Neural crest cell (in vitro differentiated cells): ENCODE measurements at regions not wholly inside any gene's neighbourhood (a gene's known extent, or its start where the extent isn't known, plus 50 kb on each side); places are given as distances from the start of the nearest gene placed in this dataset.
"Not testable (repeated sequence)": the region's sequence is repeated elsewhere in the genome, so short reads cannot be mapped to it uniquely, and the experiment has no call there.

Experiments used
- DNase-seq: peaks from one replicate; pipeline ENCODE4 v3.0.0; 2021; ENCODE audit warnings: low read depth, mixed read lengths, low spot score
- H3K27ac Mint-ChIP-seq: one replicate; pipeline ENCODE4 v1.8.0; 2021; ENCODE audit warnings: mild to moderate bottlenecking, mixed read lengths; ENCODE audit not compliant: unreplicated experiment
- H3K27me3 Mint-ChIP-seq: 2 replicates; pipeline ENCODE4 v1.8.0; 2021; ENCODE audit warnings: low read depth, mild to moderate bottlenecking, mixed read lengths
- H3K36me3 Mint-ChIP-seq: 2 replicates; pipeline ENCODE4 v1.8.0; 2021; ENCODE audit warnings: low read depth, mild to moderate bottlenecking, mixed read lengths
- H3K4me1 Mint-ChIP-seq: 2 replicates; pipeline ENCODE4 v1.8.0; 2021; ENCODE audit warnings: mixed read lengths
- H3K4me3 Mint-ChIP-seq: one replicate; pipeline ENCODE4 v1.8.0; 2021; ENCODE audit warnings: mild to moderate bottlenecking, mixed read lengths
- H3K9me3 Mint-ChIP-seq: 2 replicates; pipeline ENCODE4 v1.8.0; 2021; ENCODE audit warnings: mixed read lengths
- TF ChIP-seq, protein P1 (sequence below): fragments of 200-600 bp; sonication (generic); conservative IDR thresholded peaks from 2 replicates; pipeline ENCODE4 v1.5.0; 2021; ENCODE audit warnings: antibody characterized with exemption, mild to moderate bottlenecking

GRCh38 chr12:97875064-97875463, 412.5 kb downstream of the RMST start:
- Mint-ChIP-seq H3K9me3 (no peaks in the 10 kb centered on the region), H3K4me1 (no peaks in the 10 kb centered on the region), H3K4me3 (no peak overlapping the region), H3K27me3 (no peaks in the 10 kb centered on the region), H3K36me3 (no peaks in the 10 kb centered on the region), H3K27ac (no peak overlapping the region)
- TF ChIP-seq, protein P1, sequence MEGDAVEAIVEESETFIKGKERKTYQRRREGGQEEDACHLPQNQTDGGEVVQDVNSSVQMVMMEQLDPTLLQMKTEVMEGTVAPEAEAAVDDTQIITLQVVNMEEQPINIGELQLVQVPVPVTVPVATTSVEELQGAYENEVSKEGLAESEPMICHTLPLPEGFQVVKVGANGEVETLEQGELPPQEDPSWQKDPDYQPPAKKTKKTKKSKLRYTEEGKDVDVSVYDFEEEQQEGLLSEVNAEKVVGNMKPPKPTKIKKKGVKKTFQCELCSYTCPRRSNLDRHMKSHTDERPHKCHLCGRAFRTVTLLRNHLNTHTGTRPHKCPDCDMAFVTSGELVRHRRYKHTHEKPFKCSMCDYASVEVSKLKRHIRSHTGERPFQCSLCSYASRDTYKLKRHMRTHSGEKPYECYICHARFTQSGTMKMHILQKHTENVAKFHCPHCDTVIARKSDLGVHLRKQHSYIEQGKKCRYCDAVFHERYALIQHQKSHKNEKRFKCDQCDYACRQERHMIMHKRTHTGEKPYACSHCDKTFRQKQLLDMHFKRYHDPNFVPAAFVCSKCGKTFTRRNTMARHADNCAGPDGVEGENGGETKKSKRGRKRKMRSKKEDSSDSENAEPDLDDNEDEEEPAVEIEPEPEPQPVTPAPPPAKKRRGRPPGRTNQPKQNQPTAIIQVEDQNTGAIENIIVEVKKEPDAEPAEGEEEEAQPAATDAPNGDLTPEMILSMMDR, result no peak
- DNase-seq, result no peak

DNA sequence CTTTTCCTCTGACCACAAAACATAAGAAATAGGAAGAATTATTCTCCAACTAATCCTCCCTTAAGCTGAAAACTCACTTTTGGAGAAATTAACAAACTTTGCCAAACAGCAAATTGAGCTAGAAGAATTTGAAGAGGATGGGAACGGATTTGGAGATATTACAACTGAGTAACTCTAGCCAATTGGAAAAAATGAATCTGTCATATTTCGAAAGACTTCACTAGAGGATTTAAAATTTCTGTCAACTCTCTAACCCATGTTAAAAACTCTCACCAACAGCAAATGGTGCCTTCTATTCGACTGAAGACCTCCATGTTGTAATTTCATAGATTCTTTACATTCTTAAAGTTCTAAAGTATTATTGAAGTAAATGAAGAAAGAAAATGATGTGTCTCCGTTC, 414.2 kb downstream of the RMST start:
- H3K27ac Mint-ChIP-seq, result no peak overlapping the region
- no peak for DNase-seq
- no peak overlapping the region for H3K4me3 Mint-ChIP-seq
- TF ChIP-seq, protein P1, result no peak
- no peaks in the 10 kb centered on the region for H3K36me3 Mint-ChIP-seq
- H3K9me3 Mint-ChIP-seq, result no peaks in the 10 kb centered on the region
- no peaks in the 10 kb centered on the region for H3K4me1 Mint-ChIP-seq
- H3K27me3 Mint-ChIP-seq, result no peaks in the 10 kb centered on the region

GRCh38 chr12:97877404-97877803, 414.8 kb downstream of the RMST start:
- no peak overlapping the region for H3K27ac Mint-ChIP-seq
- no peak overlapping the region for H3K4me3 Mint-ChIP-seq
- H3K27me3 Mint-ChIP-seq, result no peaks in the 10 kb centered on the region
- peaks cover 3% of the 10 kb centered on the region for H3K9me3 Mint-ChIP-seq
- no peak for DNase-seq
- TF ChIP-seq, protein P1, result no peak
- H3K36me3 Mint-ChIP-seq, result no peaks in the 10 kb centered on the region
- H3K4me1 Mint-ChIP-seq, result no peaks in the 10 kb centered on the region

DNA sequence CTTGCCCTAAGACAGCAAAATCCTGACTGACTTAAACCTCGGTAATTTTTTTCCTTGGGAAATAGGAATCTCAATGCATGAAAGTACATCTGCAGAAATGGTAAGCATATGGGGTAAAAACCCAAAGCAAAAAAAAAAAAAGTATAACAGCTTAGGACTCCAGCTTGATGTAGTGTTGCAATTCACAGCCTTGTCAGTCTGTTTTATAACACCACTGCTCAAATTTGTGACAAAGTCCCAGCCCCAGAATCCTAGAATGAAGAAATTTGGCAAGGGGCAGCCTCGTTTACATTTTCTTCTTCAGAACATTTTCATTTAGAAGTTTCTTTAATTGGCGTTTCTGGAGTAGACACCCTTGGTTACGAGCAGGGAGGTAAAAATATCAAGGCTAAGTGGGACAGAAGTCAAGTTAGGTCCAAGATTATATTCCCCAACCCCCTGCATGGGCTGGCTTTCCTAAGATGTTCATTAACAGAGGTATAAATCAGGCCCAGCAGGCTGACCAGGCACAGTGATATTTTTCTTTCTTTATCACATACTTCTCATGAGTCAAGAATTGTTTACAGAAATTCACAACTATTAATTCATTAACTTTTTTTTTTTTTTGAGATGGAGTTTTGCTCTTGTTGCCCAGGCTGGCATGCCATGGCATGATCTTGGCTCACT, 424.0 kb downstream of the RMST start:
- H3K27ac Mint-ChIP-seq, result no peak overlapping the region
- no peaks in the 10 kb centered on the region for H3K36me3 Mint-ChIP-seq
- H3K27me3 Mint-ChIP-seq, result no peaks in the 10 kb centered on the region
- peaks cover 3% of the 10 kb centered on the region for H3K9me3 Mint-ChIP-seq
- H3K4me3 Mint-ChIP-seq, result no peak overlapping the region
- H3K4me1 Mint-ChIP-seq, result no peaks in the 10 kb centered on the region
- DNase-seq, result no peak
- TF ChIP-seq, protein P1, result no peak

DNA sequence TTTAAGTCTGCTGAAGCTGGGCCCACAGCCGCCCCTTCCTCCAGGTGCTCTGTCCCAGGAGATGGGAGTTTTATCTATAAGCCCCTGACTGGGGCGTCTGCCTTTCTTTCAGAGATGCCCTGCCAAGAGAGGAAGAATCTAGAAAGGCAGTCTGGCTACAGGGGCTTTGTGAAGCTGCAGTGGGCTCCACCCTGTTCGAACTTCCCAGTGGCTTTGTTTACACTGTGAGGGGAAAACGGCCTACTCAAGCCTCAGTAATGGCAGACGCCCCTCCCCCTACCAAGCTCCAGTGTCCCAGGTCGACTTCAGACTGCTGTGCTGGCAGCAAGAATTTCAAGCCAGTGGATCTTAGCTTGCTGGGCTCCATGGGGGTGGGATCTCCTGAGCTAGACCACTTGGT, 435.3 kb downstream of the RMST start:
- H3K9me3 Mint-ChIP-seq, H3K27me3 Mint-ChIP-seq, H3K27ac Mint-ChIP-seq, DNase-seq, H3K36me3 Mint-ChIP-seq, H3K4me3 Mint-ChIP-seq, H3K4me1 Mint-ChIP-seq: not testable (repeated sequence)

GRCh38 chr12:97899529-97899928, 436.9 kb downstream of the RMST start:
- no peaks in the 10 kb centered on the region for H3K4me1 Mint-ChIP-seq
- peaks cover 4% of the 10 kb centered on the region for H3K9me3 Mint-ChIP-seq
- H3K27ac Mint-ChIP-seq, result no peak overlapping the region
- TF ChIP-seq, protein P1, result no peak
- H3K27me3 Mint-ChIP-seq, result no peaks in the 10 kb centered on the region
- DNase-seq, result no peak
- no peak overlapping the region for H3K4me3 Mint-ChIP-seq
- peaks cover 3% of the 10 kb centered on the region for H3K36me3 Mint-ChIP-seq
